Activated CD4-positive, CD25-positive, alpha-beta regulatory T cell (primary cell): ENCODE measurements at regions not wholly inside any gene's neighbourhood (a gene's known extent, or its start where the extent isn't known, plus 50 kb on each side); places are given as distances from the start of the nearest gene placed in this dataset.

Experiments used
- DNase-seq, 4 experiments: peaks; one replicate each; lab custom pipeline; 2025; lab: John Stamatoyannopoulos, UW

DNA sequence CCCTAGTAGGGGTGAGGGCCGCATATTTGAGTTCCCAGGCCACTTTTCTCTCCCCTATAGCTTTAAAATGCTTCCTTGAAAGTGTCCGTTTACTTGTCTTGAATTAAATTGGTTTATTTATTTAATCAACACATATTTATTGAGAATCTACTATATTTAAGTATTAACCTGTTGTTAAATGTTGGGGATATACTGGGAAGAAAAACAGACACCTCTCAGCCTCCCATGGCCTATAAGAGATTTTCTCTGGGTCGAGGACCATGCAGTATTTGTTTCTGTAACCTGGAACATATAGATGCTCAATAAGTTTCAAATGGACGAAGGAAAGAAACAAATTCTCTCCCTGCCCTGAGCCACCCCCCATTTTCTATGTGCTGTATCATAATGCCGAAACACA lies 98.6 kb downstream of the INSIG2 start:
- no peak for DNase-seq

DNA sequence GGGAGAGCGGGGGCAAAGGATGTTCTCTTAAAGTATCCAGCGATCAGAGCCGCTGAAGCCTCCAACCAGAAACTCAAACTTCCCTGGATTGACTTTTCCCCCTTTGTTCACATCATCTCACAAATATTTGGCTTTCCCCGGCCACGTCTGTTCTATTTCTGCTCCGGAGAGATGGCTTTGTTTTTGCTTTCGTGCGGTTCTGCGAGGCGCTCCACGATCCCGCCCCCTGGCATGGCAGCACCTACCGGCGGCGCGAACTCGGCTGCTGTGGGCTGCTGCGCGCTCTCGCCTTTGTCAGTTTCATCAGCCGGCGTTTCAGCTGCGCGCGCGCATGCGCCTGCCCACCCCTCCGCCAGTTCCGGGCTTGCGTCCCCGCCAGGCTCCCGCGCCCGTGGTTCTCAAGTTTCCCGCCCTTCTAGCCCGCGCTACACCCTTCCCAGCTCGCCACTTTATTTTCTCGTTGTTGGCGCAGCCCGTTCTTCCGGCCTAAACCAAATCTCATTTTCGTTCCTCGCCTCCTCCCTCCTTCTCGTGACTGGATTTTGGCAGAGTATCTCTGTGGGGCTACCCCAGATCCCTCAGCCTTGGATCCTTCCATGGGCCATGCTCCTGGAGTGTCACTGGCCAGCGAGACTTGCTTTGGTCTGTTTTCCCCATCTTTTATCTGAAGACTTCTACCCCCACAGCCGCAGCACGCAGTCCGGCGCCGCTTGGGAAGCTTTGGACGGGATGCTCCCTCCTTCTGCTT lies 98.0 kb downstream of the INSIG2 start:
- peak; percentile 63 to 79 (median 68) for DNase-seq

DNA sequence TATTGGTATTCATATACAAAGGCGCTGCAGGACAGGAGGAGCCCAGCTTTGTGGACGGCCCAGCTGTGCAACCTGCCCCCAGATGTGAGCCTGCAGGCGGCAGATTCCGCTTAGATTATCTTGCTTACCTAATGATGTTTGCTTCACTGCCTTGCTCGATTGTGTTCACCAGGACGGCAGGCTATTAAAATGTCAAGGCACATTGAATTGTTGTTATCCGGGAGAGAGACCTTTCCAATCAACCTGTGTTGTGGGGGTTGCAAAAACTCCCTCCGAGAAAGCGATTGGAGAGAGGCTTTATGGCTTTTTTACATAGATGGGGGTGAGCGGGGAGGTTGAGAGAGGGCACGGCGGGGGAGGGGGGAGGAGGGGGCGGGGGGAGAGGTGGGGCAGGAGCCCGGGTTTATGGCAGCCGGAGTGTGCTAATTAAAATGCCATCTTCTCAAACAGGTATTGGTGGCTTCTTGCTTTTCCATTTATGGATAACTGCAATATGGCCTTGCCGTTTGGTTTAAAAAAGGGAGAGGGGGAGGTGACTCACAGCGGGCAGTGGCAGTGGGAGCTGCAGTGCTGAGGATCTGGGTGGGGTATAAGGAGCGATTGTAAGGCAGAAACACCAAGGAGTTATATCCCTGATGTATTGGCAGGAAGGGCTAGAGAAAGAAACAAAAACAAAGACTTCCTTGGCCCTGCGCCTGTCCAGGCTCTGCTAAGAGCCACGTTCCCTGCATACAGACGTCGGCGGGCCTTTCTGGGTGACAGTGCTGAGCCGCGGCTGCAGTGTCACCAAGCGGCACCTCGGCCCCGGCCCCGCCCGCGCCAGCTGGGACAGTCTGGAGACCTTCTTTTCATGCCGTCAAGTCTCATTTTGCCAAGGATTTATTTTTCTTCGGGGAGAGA lies 97.2 kb downstream of the INSIG2 start:
- peak; percentile 6 to 25 (median 13) for DNase-seq

DNA sequence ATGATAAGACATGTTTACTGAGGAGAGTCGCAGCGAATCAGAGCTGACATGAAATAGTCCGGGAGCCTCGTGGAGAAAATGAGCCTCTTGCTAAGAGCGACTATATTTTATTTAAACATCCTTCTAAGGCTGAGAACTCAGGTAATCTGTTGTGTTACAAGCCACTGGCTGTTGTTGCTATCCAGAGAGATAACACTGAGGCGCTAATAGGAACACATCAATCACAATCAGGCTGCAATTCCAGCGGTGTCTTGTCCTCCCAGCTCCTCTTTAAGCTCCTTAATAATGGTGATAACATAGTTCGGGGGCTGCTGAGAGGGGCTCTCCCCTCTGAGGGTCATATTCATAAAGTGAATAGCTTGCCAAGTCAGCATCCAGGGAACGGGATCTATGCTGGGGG lies 95.1 kb downstream of the INSIG2 start:
- DNase-seq, result no peak

DNA sequence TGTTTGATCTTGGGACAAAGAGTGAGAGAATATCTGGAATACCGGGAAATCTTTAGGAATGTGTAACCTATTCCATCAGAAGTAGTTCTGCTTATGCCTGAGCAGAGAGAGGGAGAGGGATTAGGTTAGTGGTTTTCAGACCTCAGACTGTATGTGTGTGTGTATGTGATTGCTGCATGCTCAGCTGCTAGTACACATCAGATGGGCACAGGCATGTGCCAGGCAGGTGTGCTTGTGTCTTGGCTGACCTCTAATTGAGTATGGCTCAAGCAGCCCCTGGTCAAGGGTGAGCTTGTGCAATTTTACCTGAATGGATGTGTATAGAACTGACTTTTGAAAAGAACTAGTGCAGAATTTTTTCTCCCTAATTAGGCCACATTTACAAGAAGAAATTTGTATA lies 91.2 kb downstream of the INSIG2 start:
- no peak for DNase-seq

DNA sequence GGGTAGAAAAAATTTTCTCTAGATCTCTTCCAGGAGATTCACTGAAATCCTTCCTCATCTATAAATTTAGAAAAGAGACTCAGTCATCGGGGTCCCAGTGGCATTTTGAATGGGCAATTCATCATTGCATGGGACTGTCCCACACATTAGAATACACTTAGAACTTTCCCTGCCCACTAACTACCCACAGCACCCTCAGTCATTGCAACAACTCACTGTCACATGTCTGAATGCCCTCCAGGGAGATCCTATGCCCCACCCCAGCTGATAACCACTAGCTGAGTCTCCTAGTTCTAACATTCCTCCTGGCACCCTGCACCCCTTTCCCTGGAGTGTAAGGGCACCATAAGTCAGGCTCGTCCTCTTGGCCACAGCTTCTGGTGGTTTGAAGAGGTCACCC lies 89.6 kb downstream of the INSIG2 start:
- DNase-seq, result no peak

DNA sequence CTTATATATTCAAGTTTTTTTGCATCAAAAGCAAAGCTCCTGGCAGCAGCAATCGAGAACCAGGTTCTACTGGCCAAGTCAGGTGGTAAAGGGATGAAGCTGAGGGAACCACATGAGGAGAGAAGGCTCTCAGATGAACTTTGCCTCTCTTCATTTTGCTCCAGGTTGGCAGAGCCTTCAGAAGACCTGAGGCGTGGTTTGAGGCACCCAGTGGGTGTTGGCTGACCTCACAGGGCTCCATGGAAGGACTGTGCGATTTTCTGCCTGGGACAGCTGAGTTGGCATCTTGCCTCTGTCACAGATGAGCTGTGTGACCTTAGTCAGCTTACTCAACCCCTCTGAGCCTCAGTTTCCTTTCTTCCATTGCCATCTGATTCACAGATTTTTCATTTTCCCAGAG lies 89.0 kb downstream of the INSIG2 start:
- no peak for DNase-seq

DNA sequence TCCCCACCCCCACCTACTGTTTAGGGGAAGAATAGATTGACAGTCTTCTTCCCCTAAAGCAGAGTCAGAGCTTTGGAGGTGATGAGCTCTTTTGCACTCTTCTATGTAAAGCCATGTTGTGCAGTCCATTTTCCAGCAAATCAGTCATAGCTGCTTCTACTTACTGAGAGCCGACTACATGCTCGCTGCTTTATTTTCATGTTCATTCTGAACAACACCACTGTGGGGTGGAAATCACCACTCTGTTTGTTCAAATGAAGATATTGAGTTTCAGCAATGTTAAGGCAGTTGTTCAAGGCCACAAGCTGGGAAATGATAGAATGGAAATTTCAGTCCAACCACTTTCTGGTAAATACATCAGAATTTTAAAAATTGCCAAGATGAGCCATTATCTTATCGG lies 88.3 kb downstream of the INSIG2 start:
- no peak for DNase-seq

DNA sequence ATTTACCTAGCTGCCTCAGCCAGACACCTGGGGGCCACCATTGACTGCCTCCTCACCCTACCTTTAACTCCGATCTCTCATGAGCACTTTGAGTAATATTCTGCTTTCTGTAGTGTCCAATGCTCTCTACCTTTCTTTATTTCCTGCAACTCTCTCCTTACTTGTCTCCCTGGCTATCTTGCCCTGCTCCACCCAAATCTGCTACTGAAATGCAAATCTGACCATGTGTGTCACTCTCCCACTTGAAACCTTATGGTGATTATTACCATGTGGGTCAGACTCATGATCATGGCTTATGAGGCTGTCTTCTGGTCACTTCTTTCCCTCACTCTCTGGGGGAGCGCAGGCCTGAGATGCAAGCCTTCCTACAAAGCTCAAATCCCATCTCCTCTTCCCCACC lies 83.3 kb downstream of the INSIG2 start:
- no peak for DNase-seq

DNA sequence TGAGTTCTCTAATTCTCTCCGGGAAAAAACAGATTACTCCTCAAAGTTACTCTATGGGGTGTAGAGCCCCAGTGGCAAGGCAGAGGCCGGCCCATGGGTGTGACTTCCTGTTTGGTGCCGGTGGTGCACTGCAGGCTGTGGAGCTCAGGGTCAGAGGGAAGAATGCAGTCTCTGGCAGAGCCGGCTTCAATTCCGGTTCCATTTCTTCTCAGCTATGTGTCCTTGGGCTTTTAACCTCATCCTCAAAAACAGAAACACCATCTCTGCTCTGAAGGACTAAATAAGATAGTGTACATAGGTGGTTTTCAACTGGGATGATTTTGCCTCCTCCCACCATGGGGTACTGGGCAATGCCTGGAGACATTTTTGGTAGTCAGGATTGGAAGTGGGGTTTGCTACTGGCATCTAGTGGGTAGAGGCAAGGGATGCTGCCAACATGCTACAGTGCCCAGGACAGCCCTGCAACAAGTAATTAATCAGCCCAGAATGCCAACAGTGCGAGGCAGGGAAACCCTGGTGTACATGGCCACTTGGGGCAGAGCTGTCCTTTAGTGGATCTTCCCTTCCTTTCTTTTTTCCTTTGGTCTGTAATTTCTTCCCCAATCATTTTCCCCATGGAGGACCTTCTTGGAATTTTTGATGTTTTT lies 81.2 kb downstream of the INSIG2 start:
- DNase-seq, result peak in 1 of 4 experiments; percentile 2

DNA sequence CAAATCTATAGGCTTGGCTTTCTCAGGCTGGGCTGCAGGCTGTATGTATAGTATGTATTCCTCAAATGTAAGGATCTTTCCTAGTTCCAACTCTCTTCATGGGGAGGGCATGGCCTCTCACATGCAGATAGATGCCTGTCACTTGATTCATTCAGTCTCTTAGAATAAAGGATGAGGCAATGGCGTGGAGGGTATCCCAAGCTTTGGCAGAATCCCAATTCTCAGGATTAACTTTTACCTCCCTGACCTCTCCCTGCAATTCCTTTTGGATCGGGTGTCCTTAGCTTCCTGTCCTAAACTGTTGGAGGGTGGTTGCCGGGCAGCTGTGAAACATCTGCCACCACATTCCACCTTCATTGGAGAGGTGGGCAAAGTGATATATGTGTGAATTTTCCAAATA lies 80.3 kb downstream of the INSIG2 start:
- DNase-seq, result no peak

DNA sequence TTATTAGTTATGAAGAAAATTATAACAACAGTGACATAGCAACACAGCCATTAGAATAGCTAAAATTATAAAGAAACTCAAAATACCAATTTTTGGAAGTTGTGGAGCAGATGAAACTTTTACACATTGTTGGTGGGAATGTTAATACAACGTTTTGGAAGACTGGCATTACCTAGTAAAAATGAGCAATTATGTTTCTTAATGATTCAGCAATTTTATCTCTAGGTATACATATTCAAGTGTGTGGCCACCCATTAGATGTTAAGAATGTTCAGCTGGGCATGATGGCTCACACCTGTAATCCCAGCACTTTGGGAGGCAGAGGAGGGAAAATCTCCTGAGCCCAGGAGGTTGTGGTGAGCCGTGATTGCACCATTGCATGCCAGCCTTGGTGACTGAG lies 78.8 kb downstream of the INSIG2 start:
- no peak for DNase-seq

DNA sequence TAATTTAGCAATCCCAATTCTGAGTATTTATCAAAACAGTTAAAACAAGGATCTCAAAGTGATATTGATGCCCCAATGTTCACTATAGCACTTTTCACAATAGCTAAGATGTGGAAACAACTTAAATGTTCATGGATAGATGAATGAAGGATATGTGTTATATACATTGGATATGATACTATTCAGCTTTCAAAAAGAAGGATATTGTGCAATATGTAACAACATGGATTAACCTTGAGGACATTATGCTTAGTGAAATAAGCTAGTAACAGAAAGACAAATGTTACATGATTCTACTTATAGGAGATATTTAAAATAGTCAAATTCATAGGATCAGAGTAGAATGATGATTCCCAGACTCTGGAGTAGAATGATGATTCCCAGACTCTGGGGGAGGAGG lies 78.0 kb downstream of the INSIG2 start:
- no peak for DNase-seq

DNA sequence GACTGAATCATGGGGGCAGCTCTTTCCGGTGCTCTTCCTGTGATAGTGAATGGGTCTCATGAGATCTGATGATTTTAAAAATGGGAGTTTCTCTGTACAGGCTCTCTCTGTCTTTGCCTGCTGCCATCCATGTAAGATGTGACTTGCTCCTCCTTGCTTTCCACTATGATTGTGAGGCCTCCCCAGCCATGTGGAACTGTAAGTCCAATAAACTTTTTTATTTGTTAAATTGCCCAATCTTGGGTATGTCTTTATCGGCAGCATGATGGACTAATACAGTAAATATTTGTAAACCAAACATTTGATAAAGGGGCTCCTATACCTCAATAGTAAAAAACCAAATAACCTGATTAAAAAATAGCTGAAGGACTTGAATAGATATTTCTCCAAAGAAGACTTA lies 77.3 kb downstream of the INSIG2 start:
- DNase-seq, result no peak
